RWPE2 (cell line): ENCODE measurements at regions not wholly inside any gene's neighbourhood (a gene's known extent, or its start where the extent isn't known, plus 50 kb on each side); places are given as distances from the start of the nearest gene placed in this dataset.

Source experiments
- ATAC-seq: fragments of 200-7000 bp; cut with Tn5 transposase; 3 replicates; pipeline ENCODE4 v1.9.1; 2021; ENCODE audit warnings: low read depth
- DNase-seq: peaks from one replicate; pipeline ENCODE4 v3.0.0-alpha.2; 2020; ENCODE audit warnings: low spot score
- H3K27ac ChIP-seq: fragments of 450-650 bp; 2 replicates; pipeline ENCODE4 v1.5.1; 2017; ENCODE audit warnings: mild to moderate bottlenecking; ENCODE audit not compliant: poor library complexity, severe bottlenecking
- H3K27me3 ChIP-seq: fragments of 250-450 bp; sonication (Bioruptor Pico); 2 replicates; pipeline ENCODE4 v1.5.1; 2021; ENCODE audit warnings: mild to moderate bottlenecking, moderate library complexity; ENCODE audit not compliant: insufficient read depth, poor library complexity, severe bottlenecking
- H3K36me3 ChIP-seq: fragments of 250-450 bp; sonication (Bioruptor Pico); 2 replicates; pipeline ENCODE4 v1.5.1; 2020; ENCODE audit warnings: low read depth, mild to moderate bottlenecking, moderate library complexity
- H3K4me1 ChIP-seq: fragments of 250-450 bp; sonication (Bioruptor Pico); 2 replicates; pipeline ENCODE4 v1.5.1; 2021; ENCODE audit warnings: mild to moderate bottlenecking, moderate library complexity; ENCODE audit not compliant: insufficient read depth, poor library complexity, severe bottlenecking
- H3K4me3 ChIP-seq: fragments of 250-450 bp; sonication (Bioruptor Pico); 2 replicates; pipeline ENCODE4 v1.5.1; 2021; ENCODE audit warnings: mild to moderate bottlenecking, moderate library complexity; ENCODE audit not compliant: severe bottlenecking
- H3K9me3 ChIP-seq: fragments of 250-450 bp; sonication (Bioruptor Pico); 2 replicates; pipeline ENCODE4 v1.5.1; 2021; ENCODE audit warnings: mild to moderate bottlenecking, moderate library complexity; ENCODE audit not compliant: severe bottlenecking
- CTCF ChIP-seq: fragments of 450-650 bp; IDR thresholded peaks from one replicate; pipeline ENCODE4 v1.5.1; 2017; ENCODE audit warnings: mild to moderate bottlenecking, moderate library complexity; ENCODE audit not compliant: poor library complexity, severe bottlenecking

GRCh38 chr3:159018341-159018740 lies 216.5 kb downstream of the MFSD1 start:
- no peak for ATAC-seq
- no peak overlapping the region for H3K27ac ChIP-seq
- no peak overlapping the region for H3K4me3 ChIP-seq
- H3K4me1 ChIP-seq, result no peaks in the 10 kb centered on the region
- no peaks in the 10 kb centered on the region for H3K36me3 ChIP-seq
- H3K9me3 ChIP-seq, result no peaks in the 10 kb centered on the region
- no peak for TF ChIP-seq CTCF
- DNase-seq, result no peak
- H3K27me3 ChIP-seq, result no peaks in the 10 kb centered on the region

GRCh38 chr3:159025733-159026132 lies 223.9 kb downstream of the MFSD1 start:
- Histone ChIP-seq H3K27me3 (no peaks in the 10 kb centered on the region), H3K9me3 (no peaks in the 10 kb centered on the region), H3K36me3 (no peaks in the 10 kb centered on the region), H3K4me1 (no peaks in the 10 kb centered on the region), H3K27ac (no peak overlapping the region), H3K4me3 (no peak overlapping the region)
- ATAC-seq (no peak), DNase-seq (no peak)
- no peak for TF ChIP-seq CTCF

- DNase-seq (no peak), ATAC-seq (no peak)
- Histone ChIP-seq H3K27ac (no peak overlapping the region), H3K4me3 (no peak overlapping the region), H3K27me3 (no peaks in the 10 kb centered on the region), H3K4me1 (no peaks in the 10 kb centered on the region), H3K36me3 (no peaks in the 10 kb centered on the region), H3K9me3 (no peaks in the 10 kb centered on the region)
- TF ChIP-seq CTCF, result no peak
Measured at GRCh38 chr3:159026510-159026909, 224.7 kb downstream of the MFSD1 start.

GRCh38 chr3:159028706-159029105 lies 226.9 kb downstream of the MFSD1 start:
- ATAC-seq (no peak), DNase-seq (no peak)
- TF ChIP-seq CTCF, result no peak
- H3K36me3 ChIP-seq, result no peaks in the 10 kb centered on the region
- H3K27ac ChIP-seq, result no peak overlapping the region
- no peak overlapping the region for H3K4me3 ChIP-seq
- H3K27me3 ChIP-seq, result no peaks in the 10 kb centered on the region
- no peaks in the 10 kb centered on the region for H3K4me1 ChIP-seq
- H3K9me3 ChIP-seq, result no peaks in the 10 kb centered on the region

- no peak for ATAC-seq
- Histone ChIP-seq H3K4me1 (no peaks in the 10 kb centered on the region), H3K9me3 (no peaks in the 10 kb centered on the region), H3K27me3 (no peaks in the 10 kb centered on the region), H3K27ac (no peak overlapping the region), H3K4me3 (no peak overlapping the region), H3K36me3 (no peaks in the 10 kb centered on the region)
- no peak for DNase-seq
- TF ChIP-seq CTCF, result no peak
Measured at GRCh38 chr3:159029306-159030026, 227.6 kb downstream of the MFSD1 start.
